VCaP (cell line): ENCODE measurements at regions not wholly inside any gene's neighbourhood (a gene's known extent, or its start where the extent isn't known, plus 50 kb on each side); places are given as distances from the start of the nearest gene placed in this dataset.

Source experiments
- H3K27ac ChIP-seq: fragments of 450-650 bp; 2 replicates; pipeline ENCODE4 v1.5.1; 2017
- TF ChIP-seq, protein P1 (sequence below): fragments of 450-650 bp; conservative IDR thresholded peaks from 2 replicates; pipeline ENCODE4 v1.5.1; 2017; ENCODE audit warnings: mild to moderate bottlenecking, moderate library complexity

DNA sequence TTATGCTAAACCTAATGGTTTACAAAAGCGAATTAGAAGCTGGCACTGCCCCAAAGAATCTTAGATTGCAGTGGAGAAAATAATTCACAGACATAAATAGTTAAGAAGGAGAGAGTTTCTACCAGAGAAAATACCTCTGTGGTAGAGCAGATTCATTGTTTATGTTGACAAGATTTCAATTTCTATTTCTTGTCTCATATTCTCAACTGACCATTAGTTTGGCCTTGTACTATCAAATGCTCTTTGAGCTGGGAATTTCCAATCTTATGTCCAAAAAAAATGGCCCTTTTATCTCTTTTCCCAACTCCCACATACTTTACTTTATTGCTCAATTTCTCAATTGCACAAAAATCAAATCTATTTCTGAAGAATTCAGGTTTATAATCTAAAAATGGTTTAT is 804.1 kb upstream of the CITED2 start:
- TF ChIP-seq, protein P1, sequence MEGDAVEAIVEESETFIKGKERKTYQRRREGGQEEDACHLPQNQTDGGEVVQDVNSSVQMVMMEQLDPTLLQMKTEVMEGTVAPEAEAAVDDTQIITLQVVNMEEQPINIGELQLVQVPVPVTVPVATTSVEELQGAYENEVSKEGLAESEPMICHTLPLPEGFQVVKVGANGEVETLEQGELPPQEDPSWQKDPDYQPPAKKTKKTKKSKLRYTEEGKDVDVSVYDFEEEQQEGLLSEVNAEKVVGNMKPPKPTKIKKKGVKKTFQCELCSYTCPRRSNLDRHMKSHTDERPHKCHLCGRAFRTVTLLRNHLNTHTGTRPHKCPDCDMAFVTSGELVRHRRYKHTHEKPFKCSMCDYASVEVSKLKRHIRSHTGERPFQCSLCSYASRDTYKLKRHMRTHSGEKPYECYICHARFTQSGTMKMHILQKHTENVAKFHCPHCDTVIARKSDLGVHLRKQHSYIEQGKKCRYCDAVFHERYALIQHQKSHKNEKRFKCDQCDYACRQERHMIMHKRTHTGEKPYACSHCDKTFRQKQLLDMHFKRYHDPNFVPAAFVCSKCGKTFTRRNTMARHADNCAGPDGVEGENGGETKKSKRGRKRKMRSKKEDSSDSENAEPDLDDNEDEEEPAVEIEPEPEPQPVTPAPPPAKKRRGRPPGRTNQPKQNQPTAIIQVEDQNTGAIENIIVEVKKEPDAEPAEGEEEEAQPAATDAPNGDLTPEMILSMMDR = no peak
- no peak overlapping the region for H3K27ac ChIP-seq

DNA sequence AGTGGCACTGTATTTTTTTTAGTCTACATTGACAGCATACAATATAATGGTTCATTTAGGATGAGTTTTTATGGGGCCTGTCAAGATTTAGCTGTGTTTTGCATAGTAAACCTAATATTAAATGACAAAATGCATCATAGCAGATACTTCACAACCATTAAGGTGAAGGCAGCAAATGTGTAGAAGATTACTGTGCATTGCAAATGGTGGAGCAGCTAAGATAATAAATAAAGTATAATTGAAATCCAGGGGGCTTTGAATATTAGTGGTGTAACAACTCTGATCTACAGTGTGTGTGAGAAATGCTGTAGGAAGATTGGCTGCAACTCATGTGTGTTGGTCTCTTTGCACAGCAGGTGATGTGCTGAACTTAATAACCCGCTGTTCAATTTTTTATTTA is 801.9 kb upstream of the CITED2 start:
- TF ChIP-seq, protein P1 = no peak
- H3K27ac ChIP-seq = no peak overlapping the region

DNA sequence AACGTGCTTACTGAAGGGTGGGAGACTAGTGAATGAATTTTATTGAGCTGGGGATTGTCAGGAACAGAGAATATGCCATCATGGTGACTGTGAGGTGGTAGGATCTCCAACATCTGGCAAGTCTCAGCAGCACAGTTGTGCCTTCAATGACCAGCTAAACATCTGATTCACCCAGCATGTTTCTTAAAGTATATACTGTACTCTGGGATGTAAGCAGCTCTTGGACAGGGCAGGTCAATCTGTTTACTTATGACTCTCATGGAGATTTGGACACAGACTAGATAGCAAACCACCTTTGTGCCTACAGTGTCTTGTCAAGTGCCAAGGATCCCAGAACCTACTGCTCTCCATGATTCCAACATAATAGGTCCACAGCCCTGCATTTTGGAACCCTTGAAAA is 801.0 kb upstream of the CITED2 start:
- TF ChIP-seq, protein P1 = no peak
- no peak overlapping the region for H3K27ac ChIP-seq

DNA sequence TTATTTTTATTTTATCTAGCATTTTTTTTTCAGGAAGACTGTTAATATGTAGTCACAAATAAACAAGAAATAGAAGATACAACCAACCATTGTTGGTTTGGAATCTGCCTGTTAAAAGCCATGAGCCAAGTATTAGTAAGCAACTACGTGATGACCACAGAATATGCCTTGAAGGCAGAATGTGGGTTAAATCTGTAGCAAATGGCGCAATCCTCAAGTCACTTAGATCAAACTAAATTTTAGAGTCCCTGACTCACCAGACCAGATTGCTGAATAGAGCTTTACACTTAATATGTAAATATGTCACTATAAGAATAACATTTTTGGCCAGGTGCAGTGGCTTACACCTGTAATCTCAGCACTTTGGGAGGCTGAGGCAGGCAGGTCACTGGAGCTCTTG is 800.1 kb upstream of the CITED2 start:
- TF ChIP-seq, protein P1 = no peak
- H3K27ac ChIP-seq = no peak overlapping the region

DNA sequence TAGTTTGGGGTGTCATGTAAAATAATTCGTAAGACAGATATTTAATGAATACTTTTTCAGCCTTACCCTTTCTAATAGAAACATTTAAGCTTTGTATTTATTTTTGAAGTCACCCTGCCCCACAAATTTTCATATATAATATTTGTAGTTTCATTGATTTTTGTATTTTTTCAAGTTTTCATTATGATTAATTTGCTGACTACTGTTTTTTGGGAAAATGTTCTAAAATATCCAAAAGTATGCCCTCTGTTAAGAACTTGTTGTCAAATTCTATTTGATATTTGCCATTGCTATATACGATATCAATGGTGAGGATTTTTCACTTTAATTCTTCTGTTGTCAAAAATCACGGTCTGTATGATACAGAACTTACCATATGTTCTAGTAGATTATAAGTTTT is 793.9 kb upstream of the CITED2 start:
- TF ChIP-seq, protein P1 = no peak

DNA sequence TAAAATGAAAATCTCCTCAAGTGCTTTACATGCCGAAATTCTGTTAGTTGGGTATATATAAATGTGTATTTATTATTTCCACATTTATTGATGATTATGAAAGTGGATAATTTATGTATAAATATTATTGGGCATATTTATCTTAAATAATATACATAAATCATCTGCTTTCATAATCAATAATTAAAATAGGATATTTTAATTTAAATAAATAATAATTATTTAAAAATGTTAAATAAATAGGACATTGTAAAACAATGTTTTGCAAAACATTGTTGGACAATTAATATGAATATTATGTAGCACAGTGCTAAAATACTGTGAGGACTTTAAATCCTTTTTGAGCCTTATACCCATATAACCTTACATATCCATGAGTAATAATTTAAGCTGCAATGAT is 786.5 kb upstream of the CITED2 start:
- no peak overlapping the region for H3K27ac ChIP-seq
- TF ChIP-seq, protein P1 = no peak

More for the DNA sequence above, 793.9 kb upstream of the CITED2 start:
- H3K27ac ChIP-seq = no peak overlapping the region

DNA sequence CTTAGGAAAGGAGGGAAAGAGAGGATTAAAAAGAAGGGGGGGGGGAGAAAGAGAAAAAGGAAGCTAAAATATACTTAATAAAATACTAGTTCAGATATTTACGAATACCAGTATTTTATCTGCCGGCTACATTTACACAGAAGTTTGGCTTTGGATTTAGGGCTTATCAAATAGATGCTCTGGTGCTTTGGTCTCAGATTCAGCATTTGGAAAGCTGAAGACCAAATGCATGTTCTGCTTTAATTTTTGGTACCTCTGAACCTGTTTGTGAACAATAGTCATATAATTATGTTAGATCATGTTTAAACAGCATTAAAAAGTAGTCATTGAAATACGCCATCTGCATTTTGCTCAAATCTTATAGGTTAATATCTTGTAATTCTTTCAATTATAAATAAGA is 786.0 kb upstream of the CITED2 start:
- TF ChIP-seq, protein P1 = no peak
- H3K27ac ChIP-seq = no peak overlapping the region

DNA sequence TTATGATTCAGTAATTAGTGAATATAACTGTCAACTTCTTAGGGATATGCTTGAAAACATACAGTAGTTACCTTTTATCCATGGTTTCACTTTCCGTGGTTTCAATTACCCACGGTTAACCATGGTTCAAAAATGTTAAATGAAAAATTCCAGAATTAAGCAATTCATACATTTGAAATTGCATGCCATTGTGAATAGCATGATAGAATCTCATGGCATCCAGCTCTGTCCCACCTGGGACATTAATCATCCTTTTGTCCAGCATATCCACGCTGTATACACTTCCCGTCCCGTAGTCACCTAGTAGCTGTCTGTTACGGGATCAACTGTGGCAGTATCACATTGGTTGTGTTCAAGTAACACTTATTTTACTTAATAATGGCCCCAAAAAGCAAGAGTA is 781.7 kb upstream of the CITED2 start:
- no peak overlapping the region for H3K27ac ChIP-seq
- TF ChIP-seq, protein P1 = no peak
